K562 (cell line): ENCODE measurements at regions not wholly inside any gene's neighbourhood (a gene's known extent, or its start where the extent isn't known, plus 50 kb on each side); places are given as distances from the start of the nearest gene placed in this dataset.

Experiments used
- ATAC-seq: fragments of 200-7000 bp; cut with Tn5 transposase; 3 replicates; pipeline ENCODE4 v1.9.1; 2020; ENCODE audit warnings: moderate library complexity
- BruUV-seq: library from RNA; stranded (reverse); fragments of 400-500 nt; replicated peaks from 2 replicates; lab custom pipeline; 2021; lab: Mats Ljungman, UMichigan
- CTCF ChIA-PET: fragments of 300-600 bp; formaldehyde crosslinking; extraction: SDS; loops from one replicate; lab custom pipeline; 2021; ENCODE audit warnings: low intra/inter-chr PET ratio; lab: Yijun Ruan, JAX
- POLR2A ChIA-PET: fragments of 300-600, 350-650 bp; sonication (Branson Sonifier 250); formaldehyde crosslinking; extraction: SDS; loops from one replicate; lab custom pipeline; 2021; ENCODE audit warnings: antibody characterized with exemption, inconsistent platforms; lab: Yijun Ruan, JAX
- DNase-seq, 4 experiments: peaks; one replicate each; pipeline versions ENCODE4 v3.0.0 to v3.0.0-alpha.2; 2011 to 2018; ENCODE audit warnings: low spot score in 3 of 4, mixed read lengths in 3 of 4; ENCODE audit errors: extremely low read depth in 1 of 4
- FAIRE-seq: peaks from 2 replicates; lab custom pipeline; 2011; peaks lifted over from hg19 to GRCh38; lab: Jason Lieb, UNC
- H2AFZ ChIP-seq: 2 replicates; pipeline ENCODE4 v1.6.0; 2011; ENCODE audit warnings: low read depth, low read length, control low read depth, inconsistent platforms
- H3K27ac ChIP-seq: fragments of 200-600 bp; 3 replicates; pipeline ENCODE4 v1.8.0; 2011; ENCODE audit warnings: low read depth, mild to moderate bottlenecking, control low read depth, inconsistent platforms, low read length, moderate library complexity, mixed read lengths; ENCODE audit errors: extremely low read depth
- H3K27me3 ChIP-seq, 2 experiments: fragments of 300-600 bp in 1 of 2; 2 replicates in 1 of 2; 3 replicates in 1 of 2; pipeline versions ENCODE4 v1.6.0 to v1.8.0; 2011; ENCODE audit warnings: inconsistent platforms in 2 of 2, low read length in 2 of 2, mild to moderate bottlenecking in 1 of 2, mixed read lengths in 1 of 2, moderate library complexity in 1 of 2; ENCODE audit not compliant: control insufficient read depth in 2 of 2, insufficient read depth in 2 of 2
- H3K36me3 ChIP-seq: fragments of 300-600 bp; 3 replicates; pipeline ENCODE4 v1.8.0; 2011; ENCODE audit warnings: mild to moderate bottlenecking, low read length, inconsistent platforms; ENCODE audit not compliant: control insufficient read depth, insufficient read depth
- H3K4me1 ChIP-seq, 2 experiments: fragments of 200-600 bp in 1 of 2; replicated peaks in 1 of 2; 2 replicates in 1 of 2; 3 replicates in 1 of 2; pipeline versions ENCODE4 v1.5.1 to v1.8.0; 2011; ENCODE audit warnings: inconsistent platforms in 2 of 2, low read length in 2 of 2, mild to moderate bottlenecking in 1 of 2, mixed read lengths in 1 of 2, moderate library complexity in 1 of 2; ENCODE audit not compliant: control insufficient read depth in 2 of 2, insufficient read depth in 2 of 2
- H3K4me2 ChIP-seq: 2 replicates; pipeline ENCODE4 v1.6.1; 2011; ENCODE audit warnings: low read length, control low read depth, inconsistent platforms, mixed read lengths; ENCODE audit not compliant: insufficient read depth
- H3K4me3 ChIP-seq: fragments of 200-600 bp; sonication (generic), shearing (Covaris generic); 2 replicates; pipeline ENCODE4 v1.5.1; 2016; ENCODE audit warnings: control low read depth, inconsistent platforms
- H3K79me2 ChIP-seq: fragments of 200-600 bp; 3 replicates; pipeline ENCODE4 v1.8.0; 2011; ENCODE audit warnings: low read length, inconsistent platforms; ENCODE audit not compliant: control insufficient read depth, insufficient read depth
- H3K9ac ChIP-seq, 2 experiments: 2 replicates each; pipeline versions ENCODE4 v1.6.0 to v1.6.1; 2011; ENCODE audit warnings: low read depth in 2 of 2, low read length in 2 of 2, control low read depth in 1 of 2, inconsistent platforms in 1 of 2, mild to moderate bottlenecking in 1 of 2, mixed read lengths in 1 of 2; ENCODE audit not compliant: insufficient read depth in 1 of 2
- H3K9me1 ChIP-seq: one replicate; pipeline ENCODE4 v1.6.0; 2011; ENCODE audit warnings: inconsistent platforms, mild to moderate bottlenecking, low read length, moderate library complexity; ENCODE audit not compliant: control insufficient read depth, insufficient read depth
- H3K9me3 ChIP-seq: replicated peaks from 2 replicates; pipeline ENCODE4 v1.5.1; 2011; ENCODE audit warnings: low read depth, low read length, inconsistent platforms; ENCODE audit not compliant: control insufficient read depth, insufficient read depth
- H4K20me1 ChIP-seq: replicated peaks from 2 replicates; pipeline ENCODE4 v1.6.1; 2011; ENCODE audit warnings: low read length, inconsistent platforms, mixed read lengths; ENCODE audit not compliant: control insufficient read depth, insufficient read depth
- ATF1 ChIP-seq, 2 experiments: fragments of 450-650 bp in 1 of 2; IDR thresholded peaks; 2 replicates each; pipeline ENCODE4 v1.6.1; 2016; ENCODE audit warnings: missing compliant biosample characterization in 1 of 2, missing genetic modification characterization in 1 of 2
- BMI1 ChIP-seq: fragments of 150-350 bp; IDR thresholded peaks from 2 replicates; pipeline ENCODE4 v1.6.1; 2014; ENCODE audit warnings: low read length
- GTF2E2 ChIP-seq: fragments of 200-800 bp; sonication (Bioruptor generic); IDR thresholded peaks from 2 replicates; pipeline ENCODE4 v1.6.1; 2016; ENCODE audit warnings: missing genetic modification characterization, missing compliant biosample characterization
- KLF6 ChIP-seq: fragments of 250-450 bp; sonication (Bioruptor Pico); IDR thresholded peaks from 2 replicates; pipeline ENCODE4 v1.4.0; 2020; ENCODE audit warnings: mild to moderate bottlenecking, moderate library complexity, borderline replicate concordance
- NFXL1 ChIP-seq: fragments of 450-650 bp; formaldehyde crosslinking; IDR thresholded peaks from 2 replicates; pipeline ENCODE4 v1.4.0; 2021; ENCODE audit warnings: mild to moderate bottlenecking
- NR2C2 ChIP-seq, 2 experiments: fragments of 200-800 bp in 1 of 2; sonication (Bioruptor generic) in 1 of 2; sonication (generic) in 1 of 2; formaldehyde crosslinking in 1 of 2; IDR thresholded peaks; 2 replicates each; pipeline versions ENCODE4 v1.6.1 to v1.8.0; 2016 to 2022; ENCODE audit warnings: mild to moderate bottlenecking in 1 of 2, missing compliant biosample characterization in 1 of 2, missing genetic modification characterization in 1 of 2, missing genetic modification reagents in 1 of 2
- NRF1 ChIP-seq, 2 experiments: fragments of 450-650 bp; IDR thresholded peaks in 1 of 2; conservative IDR thresholded peaks in 1 of 2; 2 replicates each; pipeline ENCODE4 v1.6.1; 2014; ENCODE audit warnings: mild to moderate bottlenecking in 2 of 2
- POLR3A ChIP-seq: IDR thresholded peaks from 2 replicates; pipeline ENCODE4 v1.6.1; 2011; ENCODE audit warnings: borderline replicate concordance, mild to moderate bottlenecking, moderate library complexity; ENCODE audit not compliant: insufficient read length, insufficient read depth; ENCODE audit errors: extremely low read depth
- RAD21 ChIP-seq, 2 experiments: fragments of 250-450 bp in 1 of 2; fragments of 450-650 bp in 1 of 2; sonication (Bioruptor Pico) in 1 of 2; formaldehyde crosslinking in 1 of 2; IDR thresholded peaks in 1 of 2; conservative IDR thresholded peaks in 1 of 2; 2 replicates each; pipeline versions ENCODE4 v1.4.0 to v1.8.0; 2020 to 2022; ENCODE audit warnings: mild to moderate bottlenecking in 2 of 2, moderate library complexity in 1 of 2
- RBM34 ChIP-seq: fragments of 200-400 bp; formaldehyde crosslinking; IDR thresholded peaks from 2 replicates; pipeline ENCODE4 v1.6.1; 2018; ENCODE audit warnings: low read length, borderline replicate concordance; ENCODE audit not compliant: insufficient read depth
- SLC30A9 ChIP-seq: fragments of 250-450 bp; sonication (Bioruptor Pico); IDR thresholded peaks from 2 replicates; pipeline ENCODE4 v1.8.0; 2022; ENCODE audit warnings: mild to moderate bottlenecking, moderate library complexity
- ZNF165 ChIP-seq: fragments of 250-450 bp; sonication (Bioruptor Pico); IDR thresholded peaks from 2 replicates; pipeline ENCODE4 v1.4.0; 2020; ENCODE audit warnings: borderline replicate concordance
- ZNF395 ChIP-seq: fragments of 200-800 bp; sonication (Bioruptor generic); IDR thresholded peaks from 2 replicates; pipeline ENCODE4 v1.6.1; 2017; ENCODE audit warnings: missing genetic modification characterization, missing compliant biosample characterization
- WGBS: fragments of 100-300 bp; shearing (Covaris generic); methylation state at CpG from one replicate; pipeline ENCODE4 v1.1.6; 2016; ENCODE audit warnings: low coverage, mixed read lengths; ENCODE audit not compliant: insufficient coverage; ENCODE audit errors: missing lambda C conversion rate; 5-methylcytosine and 5-hydroxymethylcytosine counted together
- in situ Hi-C: fragments of 300-500 bp; cut with MboI; formaldehyde crosslinking; loops from 4 replicates; pipeline ENCODE4 v1.15.0; 2018; ENCODE audit warnings: inconsistent platforms, mixed read lengths
- intact Hi-C: fragments of 100-400 bp; cut with micrococcal nuclease; formaldehyde crosslinking; loops from 2 replicates; pipeline ENCODE4 v1.14.2; 2022
- TF ChIP-seq, protein P1 (sequence below): fragments of 250-450 bp; sonication (Bioruptor Pico); IDR thresholded peaks from 2 replicates; pipeline ENCODE4 v1.5.0; 2020; ENCODE audit warnings: mild to moderate bottlenecking
- TF ChIP-seq, protein P2 (sequence below): fragments of 450-650 bp; IDR thresholded peaks from 2 replicates; pipeline ENCODE4 v1.6.1; 2017; ENCODE audit warnings: mild to moderate bottlenecking, moderate library complexity

DNA sequence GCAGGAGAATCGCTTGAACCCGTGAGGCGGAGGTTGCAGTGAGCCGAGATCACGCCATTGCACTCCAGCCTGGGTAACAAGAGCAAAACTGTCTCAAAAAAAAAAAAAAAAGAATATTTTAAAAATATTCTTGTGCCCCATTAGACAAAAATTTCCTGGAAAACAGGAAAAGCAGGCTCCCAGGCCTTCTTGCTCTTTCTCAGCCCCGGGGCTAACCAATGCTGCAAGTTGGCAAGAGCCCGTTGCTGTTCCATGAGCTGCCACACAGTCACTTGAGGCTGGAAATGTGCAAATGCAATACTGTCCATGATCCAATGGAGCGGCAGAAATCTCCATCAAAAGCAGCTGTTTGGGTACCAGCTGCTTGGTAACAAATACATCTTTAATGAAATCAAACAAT, 994.7 kb downstream of the VRK1 start:
- Histone ChIP-seq H3K27me3 (no peaks in the 10 kb centered on the region), H3K4me3 (no peak overlapping the region), H3K9me1 (no peaks in the 10 kb centered on the region), H4K20me1 (no peaks in the 10 kb centered on the region), H3K27ac (no peak overlapping the region), H2AFZ (no peak overlapping the region), H3K79me2 (no peaks in the 10 kb centered on the region), H3K9me3 (no peaks in the 10 kb centered on the region), H3K9ac (no peak overlapping the region), H3K36me3 (no peaks in the 10 kb centered on the region), H3K4me2 (no peak overlapping the region), H3K4me1 (no peaks in the 10 kb centered on the region)
- ChIA-PET POLR2A (no interaction called here), CTCF (no interaction called here)
- DNase-seq (no peak), FAIRE-seq (no peak), ATAC-seq (no peak)
- in situ Hi-C loops: no loop called here
- BruUV-seq: no TSS peak
- WGBS: 0% methylated on average over 3 of the region's 8 CpGs
- intact Hi-C loops: no loop called here
- TF ChIP-seq RAD21 (CRISPR knock-in tag; conservative IDR thresholded peaks at IDR 0.05 in 1 of 2, IDR thresholded peaks at IDR 0.05 in 1 of 2) (no peak), RBM34 (no peak), NRF1 (conservative IDR thresholded peaks at IDR 0.05 in 1 of 2, IDR thresholded peaks at IDR 0.05 in 1 of 2) (no peak), NR2C2 (CRISPR knock-in tag; IDR thresholded peaks at IDR 0.05) (no peak), NR2C2 (tag; IDR thresholded peaks at IDR 0.05) (no peak), ZNF165 (CRISPR knock-in tag) (no peak), NFXL1 (CRISPR knock-in tag) (no peak), GTF2E2 (tag) (no peak), KLF6 (CRISPR knock-in tag) (no peak), BMI1 (no peak), SLC30A9 (CRISPR knock-in tag) (no peak), POLR3A (no peak), ZNF395 (CRISPR knock-in tag) (no peak), ATF1 (CRISPR knock-in tag; IDR thresholded peaks at IDR 0.05) (no peak), ATF1 (tag; IDR thresholded peaks at IDR 0.05) (no peak)
- TF ChIP-seq, protein P1, sequence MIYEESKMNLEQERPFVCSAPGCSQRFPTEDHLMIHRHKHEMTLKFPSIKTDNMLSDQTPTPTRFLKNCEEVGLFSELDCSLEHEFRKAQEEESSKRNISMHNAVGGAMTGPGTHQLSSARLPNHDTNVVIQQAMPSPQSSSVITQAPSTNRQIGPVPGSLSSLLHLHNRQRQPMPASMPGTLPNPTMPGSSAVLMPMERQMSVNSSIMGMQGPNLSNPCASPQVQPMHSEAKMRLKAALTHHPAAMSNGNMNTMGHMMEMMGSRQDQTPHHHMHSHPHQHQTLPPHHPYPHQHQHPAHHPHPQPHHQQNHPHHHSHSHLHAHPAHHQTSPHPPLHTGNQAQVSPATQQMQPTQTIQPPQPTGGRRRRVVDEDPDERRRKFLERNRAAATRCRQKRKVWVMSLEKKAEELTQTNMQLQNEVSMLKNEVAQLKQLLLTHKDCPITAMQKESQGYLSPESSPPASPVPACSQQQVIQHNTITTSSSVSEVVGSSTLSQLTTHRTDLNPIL (CRISPR knock-in tag): no peak
- TF ChIP-seq, protein P2, sequence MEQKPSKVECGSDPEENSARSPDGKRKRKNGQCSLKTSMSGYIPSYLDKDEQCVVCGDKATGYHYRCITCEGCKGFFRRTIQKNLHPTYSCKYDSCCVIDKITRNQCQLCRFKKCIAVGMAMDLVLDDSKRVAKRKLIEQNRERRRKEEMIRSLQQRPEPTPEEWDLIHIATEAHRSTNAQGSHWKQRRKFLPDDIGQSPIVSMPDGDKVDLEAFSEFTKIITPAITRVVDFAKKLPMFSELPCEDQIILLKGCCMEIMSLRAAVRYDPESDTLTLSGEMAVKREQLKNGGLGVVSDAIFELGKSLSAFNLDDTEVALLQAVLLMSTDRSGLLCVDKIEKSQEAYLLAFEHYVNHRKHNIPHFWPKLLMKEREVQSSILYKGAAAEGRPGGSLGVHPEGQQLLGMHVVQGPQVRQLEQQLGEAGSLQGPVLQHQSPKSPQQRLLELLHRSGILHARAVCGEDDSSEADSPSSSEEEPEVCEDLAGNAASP: no peak
